K562 (cell line): ENCODE measurements at regions not wholly inside any gene's neighbourhood (a gene's known extent, or its start where the extent isn't known, plus 50 kb on each side); places are given as distances from the start of the nearest gene placed in this dataset.

Source experiments
- BACH1 ChIP-seq: fragments of 200-800 bp; sonication (Bioruptor generic); IDR thresholded peaks from 2 replicates; pipeline ENCODE4 v1.6.1; 2016; ENCODE audit warnings: missing genetic modification characterization, missing compliant biosample characterization
- CAMTA2 ChIP-seq: fragments of 250-450 bp; sonication (Bioruptor Pico); conservative IDR thresholded peaks from 2 replicates; pipeline ENCODE4 v1.5.1; 2022
- CSDE1 ChIP-seq, 2 experiments: fragments of 450-650 bp; IDR thresholded peaks; 2 replicates each; pipeline ENCODE4 v1.6.1; 2016; ENCODE audit warnings: mild to moderate bottlenecking in 1 of 2
- JUND ChIP-seq, 2 experiments: IDR thresholded peaks; 2 replicates in 1 of 2; 3 replicates in 1 of 2; pipeline ENCODE4 v1.6.1; 2011; ENCODE audit warnings: borderline replicate concordance in 2 of 2, low read depth in 2 of 2, low read length in 2 of 2, improper control_type of control experiment in 1 of 2, missing biosample characterization in 1 of 2, missing genetic modification characterization in 1 of 2, missing genetic modification reagents in 1 of 2
- SIN3B ChIP-seq: fragments of 450-650 bp; IDR thresholded peaks from 2 replicates; pipeline ENCODE4 v1.6.1; 2017; ENCODE audit warnings: low read depth, mild to moderate bottlenecking, moderate library complexity
- XRCC4 ChIP-seq: IDR thresholded peaks from one replicate; pipeline ENCODE4 v1.6.1; 2011; ENCODE audit not compliant: insufficient read depth, insufficient read length; ENCODE audit errors: extremely low read depth
- ZNF407 ChIP-seq: fragments of 450-650 bp; IDR thresholded peaks from 2 replicates; pipeline ENCODE4 v1.6.1; 2016; ENCODE audit warnings: low read depth
- ZNF41 ChIP-seq: fragments of 250-450 bp; sonication (Bioruptor Pico); conservative IDR thresholded peaks from 2 replicates; pipeline ENCODE4 v1.4.0; 2020; ENCODE audit warnings: mild to moderate bottlenecking
- TF ChIP-seq, protein P1 (sequence below): fragments of 250-450 bp; sonication (Bioruptor Pico); IDR thresholded peaks from 2 replicates; pipeline ENCODE4 v1.5.0; 2020; ENCODE audit warnings: mild to moderate bottlenecking, borderline replicate concordance

GRCh38 chr14:48527832-48528231 lies 852.4 kb upstream of the MDGA2 start (continued):
- TF ChIP-seq ZNF407 (no peak), BACH1 (tag) (no peak), CSDE1 (IDR thresholded peaks at IDR 0.05) (no peak), XRCC4 (no peak), ZNF41 (CRISPR knock-in tag) (no peak), JUND (IDR thresholded peaks at IDR 0.05; ENCODE audit: borderline replicate concordance, low read depth, low read length) (no peak), JUND (tag; IDR thresholded peaks at IDR 0.05; ENCODE audit: borderline replicate concordance, low read depth, low read length) (no peak), CAMTA2 (CRISPR knock-in tag) (no peak), SIN3B (no peak)
- TF ChIP-seq, protein P1, sequence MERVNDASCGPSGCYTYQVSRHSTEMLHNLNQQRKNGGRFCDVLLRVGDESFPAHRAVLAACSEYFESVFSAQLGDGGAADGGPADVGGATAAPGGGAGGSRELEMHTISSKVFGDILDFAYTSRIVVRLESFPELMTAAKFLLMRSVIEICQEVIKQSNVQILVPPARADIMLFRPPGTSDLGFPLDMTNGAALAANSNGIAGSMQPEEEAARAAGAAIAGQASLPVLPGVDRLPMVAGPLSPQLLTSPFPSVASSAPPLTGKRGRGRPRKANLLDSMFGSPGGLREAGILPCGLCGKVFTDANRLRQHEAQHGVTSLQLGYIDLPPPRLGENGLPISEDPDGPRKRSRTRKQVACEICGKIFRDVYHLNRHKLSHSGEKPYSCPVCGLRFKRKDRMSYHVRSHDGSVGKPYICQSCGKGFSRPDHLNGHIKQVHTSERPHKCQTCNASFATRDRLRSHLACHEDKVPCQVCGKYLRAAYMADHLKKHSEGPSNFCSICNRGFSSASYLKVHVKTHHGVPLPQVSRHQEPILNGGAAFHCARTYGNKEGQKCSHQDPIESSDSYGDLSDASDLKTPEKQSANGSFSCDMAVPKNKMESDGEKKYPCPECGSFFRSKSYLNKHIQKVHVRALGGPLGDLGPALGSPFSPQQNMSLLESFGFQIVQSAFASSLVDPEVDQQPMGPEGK (CRISPR knock-in tag): no peak
- TF ChIP-seq, all 486 proteins: peak for 0
